ENCODE measurements at regions not wholly inside any gene's neighbourhood (a gene's known extent, or its start where the extent isn't known, plus 50 kb on each side); places are given as distances from the start of the nearest gene placed in this dataset.

- TF ChIP-seq ZFP3 (CRISPR knock-in tag; IDR thresholded peaks at IDR 0.05) (no peak), CSRNP3 (CRISPR knock-in tag; IDR thresholded peaks at IDR 0.05) (no peak), OSR1 (CRISPR knock-in tag; IDR thresholded peaks at IDR 0.05) (no peak), PPARA (CRISPR knock-in tag; IDR thresholded peaks at IDR 0.05; ENCODE audit: borderline replicate concordance) (no peak), POU6F1 (CRISPR knock-in tag; IDR thresholded peaks at IDR 0.05; ENCODE audit: borderline replicate concordance, low read depth) (no peak), PATZ1 (CRISPR knock-in tag; IDR thresholded peaks at IDR 0.05; ENCODE audit: borderline replicate concordance) (no peak), ZNF8 (CRISPR knock-in tag; IDR thresholded peaks at IDR 0.05) (no peak), ZNF565 (CRISPR knock-in tag; conservative IDR thresholded peaks at IDR 0.05; ENCODE audit: low read depth) (no peak)
These were observed 348.2 kb downstream of the MATN1 start for GRCh38 chr1:30375156-30375555.
